Activated CD8-positive, alpha-beta T cell treated with anti-CD3 and anti-CD28 coated beads for 36 hours (primary cell): ENCODE measurements at regions not wholly inside any gene's neighbourhood (a gene's known extent, or its start where the extent isn't known, plus 50 kb on each side); places are given as distances from the start of the nearest gene placed in this dataset.

ENCODE experiments used
- ATAC-seq: fragments of 200-7000 bp; cut with Tn5 transposase; one replicate; pipeline ENCODE4 v1.10.0; 2021; ENCODE audit warnings: mild to moderate bottlenecking, moderate library complexity
- CTCF ChIA-PET: fragments of 350-600 bp; sonication (Branson Sonifier 250); formaldehyde crosslinking; loops from one replicate; lab custom pipeline; 2021; ENCODE audit warnings: antibody characterized with exemption; lab: Charles Lee
- POLR2A ChIA-PET: fragments of 350-600 bp; sonication (Branson Sonifier 250); formaldehyde crosslinking; loops from one replicate; lab custom pipeline; 2021; ENCODE audit warnings: antibody characterized with exemption; lab: Charles Lee
- DNase-seq: peaks from one replicate; pipeline ENCODE4 v3.0.0-alpha.2; 2020
- H3K27ac Mint-ChIP-seq: one replicate; pipeline ENCODE4 v1.8.0; 2021; ENCODE audit warnings: mild to moderate bottlenecking, mixed read lengths
- H3K27me3 Mint-ChIP-seq: one replicate; pipeline ENCODE4 v1.8.0; 2021; ENCODE audit warnings: mixed read lengths
- H3K36me3 Mint-ChIP-seq: one replicate; pipeline ENCODE4 v1.8.0; 2021; ENCODE audit warnings: low read depth, mixed read lengths
- H3K4me1 Mint-ChIP-seq: one replicate; pipeline ENCODE4 v1.8.0; 2021; ENCODE audit warnings: low read depth, mixed read lengths
- H3K4me3 Mint-ChIP-seq: one replicate; pipeline ENCODE4 v1.8.0; 2021; ENCODE audit warnings: mild to moderate bottlenecking, moderate library complexity, mixed read lengths
- H3K9me3 Mint-ChIP-seq: one replicate; pipeline ENCODE4 v1.8.0; 2021; ENCODE audit warnings: mixed read lengths
- CTCF ChIP-seq: fragments of 200-600 bp; IDR thresholded peaks from one replicate; pipeline ENCODE4 v1.8.0; 2022; ENCODE audit warnings: antibody characterized with exemption, mild to moderate bottlenecking
- intact Hi-C: fragments of 100-400 bp; cut with micrococcal nuclease; formaldehyde crosslinking; loops from one replicate; pipeline ENCODE4 v1.10.0; 2022

- Mint-ChIP-seq H3K27me3 (peaks cover 29% of the 10 kb centered on the region), H3K36me3 (no peaks in the 10 kb centered on the region), H3K4me3 (no peak overlapping the region), H3K4me1 (peaks cover 7% of the 10 kb centered on the region), H3K9me3 (no peaks in the 10 kb centered on the region), H3K27ac (no peak overlapping the region)
- ATAC-seq (no peak), DNase-seq (no peak)
- POLR2A ChIA-PET = no interaction called here
- intact Hi-C loops = loop anchor here (5.0 kb wide), 2 partner anchors 508 to 553 kb away; no protein-coding TSS in a partner anchor
- peak; percentile 35 for TF ChIP-seq CTCF
- CTCF ChIA-PET = interaction anchor here (1.2 kb wide), 1 partner anchor 559 kb away, joined by 3 read pairs; no protein-coding TSS in a partner anchor
These were observed 203.7 kb downstream of the REEP3 start for GRCh38 chr10:63724922-63725321.

- CTCF ChIA-PET = no interaction called here
- TF ChIP-seq CTCF = no peak
- DNase-seq (no peak), ATAC-seq (no peak)
- Mint-ChIP-seq H3K27me3 (peaks cover 29% of the 10 kb centered on the region), H3K36me3 (no peaks in the 10 kb centered on the region), H3K27ac (no peak overlapping the region), H3K4me1 (no peaks in the 10 kb centered on the region), H3K4me3 (no peak overlapping the region), H3K9me3 (no peaks in the 10 kb centered on the region)
- intact Hi-C loops = no loop called here
- POLR2A ChIA-PET = no interaction called here
These were observed 205.7 kb downstream of the REEP3 start for GRCh38 chr10:63726867-63727266.

DNA sequence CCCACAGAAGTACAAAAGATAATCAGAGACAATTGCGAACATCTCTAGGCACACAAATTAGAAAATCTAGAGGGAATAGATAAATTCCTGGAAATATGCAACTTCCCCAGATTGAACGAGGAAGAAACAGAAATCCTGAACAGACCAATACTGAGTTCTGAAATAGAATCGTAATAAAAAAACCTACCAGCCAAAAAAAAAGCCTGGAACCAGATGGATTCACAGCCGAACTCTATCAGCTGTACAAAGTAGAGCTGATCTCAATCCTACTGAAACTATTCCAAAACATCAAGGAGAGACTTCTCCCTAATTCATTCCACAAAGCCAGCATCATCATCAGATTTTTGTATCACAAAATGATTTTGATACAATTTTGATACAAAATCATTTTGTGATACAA, 206.4 kb downstream of the REEP3 start:
- CTCF ChIA-PET = interaction anchor here (1.4 kb wide), 1 partner anchor 7 kb away, joined by 5 read pairs; no protein-coding TSS in a partner anchor
- H3K27me3 Mint-ChIP-seq = peaks cover 29% of the 10 kb centered on the region
- intact Hi-C loops = no loop called here
- ATAC-seq (no peak), DNase-seq (no peak)
- H3K27ac Mint-ChIP-seq = no peak overlapping the region
- TF ChIP-seq CTCF = no peak
- no peaks in the 10 kb centered on the region for H3K36me3 Mint-ChIP-seq
- H3K9me3 Mint-ChIP-seq = no peaks in the 10 kb centered on the region
- H3K4me3 Mint-ChIP-seq = no peak overlapping the region
- POLR2A ChIA-PET = no interaction called here
- H3K4me1 Mint-ChIP-seq = no peaks in the 10 kb centered on the region

- ChIA-PET POLR2A (no interaction called here), CTCF (interaction anchor here (5.5 kb wide), 1 partner anchor 16 kb away, joined by 35 read pairs; no protein-coding TSS in a partner anchor)
- ATAC-seq (no peak), DNase-seq (no peak)
- no peak for TF ChIP-seq CTCF
- H3K9me3 Mint-ChIP-seq = no peaks in the 10 kb centered on the region
- no peaks in the 10 kb centered on the region for H3K27me3 Mint-ChIP-seq
- no peak overlapping the region for H3K4me3 Mint-ChIP-seq
- no peaks in the 10 kb centered on the region for H3K36me3 Mint-ChIP-seq
- no peaks in the 10 kb centered on the region for H3K4me1 Mint-ChIP-seq
- intact Hi-C loops = no loop called here
- H3K27ac Mint-ChIP-seq = no peak overlapping the region
These were observed 214.1 kb downstream of the REEP3 start for GRCh38 chr10:63735305-63735704.

GRCh38 chr10:63738410-63738809, 217.2 kb downstream of the REEP3 start:
- intact Hi-C loops = no loop called here
- ChIA-PET POLR2A (no interaction called here), CTCF (interaction anchor here (1.4 kb wide), 1 partner anchor 109 kb away, joined by 3 read pairs; no protein-coding TSS in a partner anchor)
- Mint-ChIP-seq H3K9me3 (no peaks in the 10 kb centered on the region), H3K27ac (no peak overlapping the region), H3K4me1 (no peaks in the 10 kb centered on the region), H3K4me3 (no peak overlapping the region), H3K27me3 (peaks cover 3% of the 10 kb centered on the region), H3K36me3 (no peaks in the 10 kb centered on the region)
- TF ChIP-seq CTCF = no peak
- ATAC-seq = no peak
- no peak for DNase-seq
